WI38 (cell line): ENCODE measurements at regions not wholly inside any gene's neighbourhood (a gene's known extent, or its start where the extent isn't known, plus 50 kb on each side); places are given as distances from the start of the nearest gene placed in this dataset.

Source experiments
- H3K4me3 ChIP-seq: 2 replicates; pipeline ENCODE4 v1.5.1; 2011; ENCODE audit warnings: low read depth, mild to moderate bottlenecking, control low read depth, low read length
- TF ChIP-seq, protein P1 (sequence below): IDR thresholded peaks from 2 replicates; pipeline ENCODE4 v1.5.1; 2012; ENCODE audit warnings: low read depth, mild to moderate bottlenecking, control low read depth, low read length

DNA sequence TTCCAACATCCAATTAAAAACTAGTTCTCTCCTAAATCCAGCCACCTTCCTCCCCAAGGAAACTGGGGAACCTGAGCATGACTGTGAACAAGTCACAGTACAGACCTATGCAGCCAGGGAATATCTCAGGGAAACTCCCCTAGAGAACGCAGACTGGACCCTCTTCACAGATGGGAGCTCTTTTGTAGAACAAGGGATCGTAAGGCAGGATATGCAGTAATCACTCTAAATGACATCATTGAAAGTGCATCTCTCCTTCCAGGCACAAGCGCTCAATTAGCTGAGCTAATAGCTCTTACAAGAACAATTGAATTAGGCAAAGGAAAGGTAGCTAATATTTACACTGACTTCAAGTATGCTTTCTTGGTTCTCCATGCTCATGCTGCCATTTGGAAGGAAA is 1331.7 kb downstream of the UQCRFS1 start:
- TF ChIP-seq, protein P1, sequence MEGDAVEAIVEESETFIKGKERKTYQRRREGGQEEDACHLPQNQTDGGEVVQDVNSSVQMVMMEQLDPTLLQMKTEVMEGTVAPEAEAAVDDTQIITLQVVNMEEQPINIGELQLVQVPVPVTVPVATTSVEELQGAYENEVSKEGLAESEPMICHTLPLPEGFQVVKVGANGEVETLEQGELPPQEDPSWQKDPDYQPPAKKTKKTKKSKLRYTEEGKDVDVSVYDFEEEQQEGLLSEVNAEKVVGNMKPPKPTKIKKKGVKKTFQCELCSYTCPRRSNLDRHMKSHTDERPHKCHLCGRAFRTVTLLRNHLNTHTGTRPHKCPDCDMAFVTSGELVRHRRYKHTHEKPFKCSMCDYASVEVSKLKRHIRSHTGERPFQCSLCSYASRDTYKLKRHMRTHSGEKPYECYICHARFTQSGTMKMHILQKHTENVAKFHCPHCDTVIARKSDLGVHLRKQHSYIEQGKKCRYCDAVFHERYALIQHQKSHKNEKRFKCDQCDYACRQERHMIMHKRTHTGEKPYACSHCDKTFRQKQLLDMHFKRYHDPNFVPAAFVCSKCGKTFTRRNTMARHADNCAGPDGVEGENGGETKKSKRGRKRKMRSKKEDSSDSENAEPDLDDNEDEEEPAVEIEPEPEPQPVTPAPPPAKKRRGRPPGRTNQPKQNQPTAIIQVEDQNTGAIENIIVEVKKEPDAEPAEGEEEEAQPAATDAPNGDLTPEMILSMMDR: no peak
- no peak overlapping the region for H3K4me3 ChIP-seq

DNA sequence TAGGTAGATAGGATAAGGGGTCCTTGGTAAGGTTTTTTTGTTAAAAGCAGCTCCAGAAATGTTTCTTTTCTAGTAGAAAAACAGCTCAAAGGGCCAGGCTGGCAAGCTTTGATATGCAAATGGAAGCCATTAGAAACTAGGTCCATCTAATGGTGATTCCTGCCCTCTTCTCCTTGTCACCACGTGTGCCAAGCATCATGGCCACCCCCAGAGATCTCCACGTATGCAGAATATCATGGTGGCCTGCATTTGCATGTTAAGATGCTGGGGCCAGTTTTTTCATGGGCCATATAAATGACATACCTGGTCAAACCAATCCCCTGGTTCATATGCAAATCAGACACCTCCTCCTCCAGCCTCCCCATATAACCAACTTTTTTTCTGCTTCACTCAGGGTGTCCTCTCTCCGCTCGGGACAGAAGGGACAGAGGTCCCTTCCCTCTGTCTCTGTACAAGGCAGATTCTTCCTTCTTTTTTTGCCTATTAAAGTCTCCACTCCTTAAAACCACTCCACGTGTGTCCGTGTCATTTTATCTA is 1335.9 kb downstream of the UQCRFS1 start:
- H3K4me3 ChIP-seq: no peak overlapping the region
- TF ChIP-seq, protein P1: no peak

DNA sequence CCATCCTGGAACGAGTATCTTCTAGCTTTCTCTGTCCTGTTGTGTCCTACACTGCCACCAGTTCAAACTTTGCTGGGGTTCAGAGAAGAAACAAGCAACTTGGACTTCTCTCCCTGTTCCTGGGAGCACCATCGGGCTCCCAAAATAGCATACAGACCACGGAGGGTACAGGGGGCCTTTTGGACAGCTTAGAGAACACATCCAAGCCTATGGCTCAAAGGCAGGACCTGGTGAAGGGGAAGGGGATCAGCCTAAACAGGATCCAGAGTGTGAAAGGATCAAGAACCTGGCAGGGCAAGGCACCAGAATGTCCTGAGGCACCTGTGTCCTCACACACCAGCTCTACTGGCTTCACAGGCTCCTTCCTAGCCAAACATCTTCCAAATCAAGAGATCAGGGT is 1336.5 kb downstream of the UQCRFS1 start:
- TF ChIP-seq, protein P1: no peak
- no peak overlapping the region for H3K4me3 ChIP-seq

DNA sequence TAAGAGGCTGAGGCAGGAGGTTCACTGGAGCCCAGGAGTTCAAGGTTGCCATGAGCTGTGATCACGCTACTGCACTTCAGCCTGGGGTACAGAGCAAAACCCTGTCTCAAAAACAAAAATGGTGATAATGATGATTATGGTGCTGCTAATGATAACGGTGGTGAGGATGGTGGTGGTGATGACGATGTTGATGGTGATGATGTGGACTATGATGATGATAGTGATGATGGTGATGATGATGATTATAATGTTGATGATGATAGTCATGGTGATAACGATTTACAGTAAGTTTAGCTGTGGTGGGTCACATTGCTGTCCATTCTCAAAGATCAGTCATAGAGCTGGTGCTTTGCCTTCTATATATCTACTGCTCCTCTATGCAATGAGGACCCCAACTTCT is 1340.6 kb downstream of the UQCRFS1 start:
- TF ChIP-seq, protein P1: no peak
- H3K4me3 ChIP-seq: no peak overlapping the region

- H3K4me3 ChIP-seq: no peak overlapping the region
- TF ChIP-seq, protein P1: no peak
These were observed 1342.7 kb downstream of the UQCRFS1 start for GRCh38 chr19:27870293-27870692.

GRCh38 chr19:27868007-27868406 is 1344.9 kb downstream of the UQCRFS1 start:
- no peak overlapping the region for H3K4me3 ChIP-seq
- TF ChIP-seq, protein P1: no peak

DNA sequence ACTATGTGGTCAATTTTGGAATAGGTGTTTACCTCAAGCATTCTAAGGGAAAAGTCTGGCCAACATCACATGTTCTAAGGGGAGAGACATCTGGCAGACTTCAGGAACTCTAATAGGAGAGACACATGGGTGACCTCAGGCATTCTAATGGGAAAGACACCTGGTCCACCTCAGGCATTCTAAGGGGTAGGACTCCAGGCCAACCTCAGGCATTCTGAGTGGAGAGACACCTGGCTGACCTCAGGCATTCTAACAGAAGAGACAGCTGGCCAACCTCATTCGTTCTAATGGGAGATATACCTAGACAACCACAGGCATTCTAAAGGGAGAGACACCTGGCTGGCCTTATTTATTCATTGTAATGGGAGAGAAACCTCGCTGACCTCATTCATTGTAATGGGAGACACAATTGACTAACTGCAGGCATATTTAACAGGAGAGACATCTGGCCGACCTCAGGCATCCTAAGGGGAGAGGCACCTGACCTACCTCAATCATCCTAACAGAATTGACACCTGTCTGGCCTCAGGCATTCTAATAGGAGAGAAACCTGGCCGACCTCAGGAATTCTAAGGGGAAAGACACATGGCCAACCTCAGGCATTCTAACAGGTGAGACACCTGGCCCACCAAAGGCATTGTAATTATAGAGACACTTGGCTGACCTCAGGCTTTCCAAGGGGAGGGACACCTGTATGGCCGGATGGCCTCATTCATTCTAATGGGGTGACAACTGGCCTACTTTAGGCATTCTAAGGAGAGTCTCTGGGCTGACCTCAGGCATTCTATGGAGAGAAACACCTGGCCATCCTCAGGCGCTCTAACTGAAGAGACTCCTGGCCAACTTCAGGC is 1346.8 kb downstream of the UQCRFS1 start:
- H3K4me3 ChIP-seq: no peak overlapping the region
- TF ChIP-seq, protein P1: no peak
